ENCODE measurements at regions not wholly inside any gene's neighbourhood (a gene's known extent, or its start where the extent isn't known, plus 50 kb on each side); places are given as distances from the start of the nearest gene placed in this dataset.

GRCh38 chr5:148912146-148912545 is 85.7 kb downstream of the ADRB2 start:
- no peak for DNase-seq (ENCODE audit: low spot score)
- in situ Hi-C loops (cut with HindIII; ENCODE audit: low sequenced_read_pairs), result no loop called here

GRCh38 chr5:148912714-148913398 is 86.4 kb downstream of the ADRB2 start:
- peak; percentile 72 for DNase-seq (ENCODE audit: low spot score)
- in situ Hi-C loops (cut with HindIII; ENCODE audit: low sequenced_read_pairs), result no loop called here

- peak; percentile 15 for DNase-seq (ENCODE audit: low spot score)
- in situ Hi-C loops (cut with HindIII; ENCODE audit: low sequenced_read_pairs), result no loop called here
Observed at GRCh38 chr5:148913493-148913892, 87.1 kb downstream of the ADRB2 start.

DNA sequence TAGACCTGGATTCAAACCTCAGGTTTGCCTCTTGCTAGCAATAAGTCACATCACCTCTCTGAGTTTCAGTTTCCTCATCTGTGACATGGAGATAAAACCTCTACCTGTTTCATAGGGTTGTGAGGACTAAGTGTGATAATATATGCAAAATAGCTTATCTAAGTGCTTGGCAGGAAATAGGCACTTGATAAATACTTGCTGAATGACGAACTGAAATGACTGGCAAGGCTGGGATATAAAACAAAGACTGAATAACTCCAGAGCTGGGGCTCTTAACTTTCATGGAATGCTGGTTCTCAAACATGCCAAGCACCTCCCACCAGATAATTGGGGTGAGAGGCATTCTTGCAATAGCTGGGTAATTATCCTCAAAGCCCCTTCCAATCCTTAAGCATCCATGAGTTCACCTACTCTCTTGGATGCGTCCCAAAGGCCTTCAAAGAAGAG is 87.6 kb downstream of the ADRB2 start:
- no peak for DNase-seq (ENCODE audit: low spot score)
- in situ Hi-C loops (cut with HindIII; ENCODE audit: low sequenced_read_pairs), result no loop called here

DNA sequence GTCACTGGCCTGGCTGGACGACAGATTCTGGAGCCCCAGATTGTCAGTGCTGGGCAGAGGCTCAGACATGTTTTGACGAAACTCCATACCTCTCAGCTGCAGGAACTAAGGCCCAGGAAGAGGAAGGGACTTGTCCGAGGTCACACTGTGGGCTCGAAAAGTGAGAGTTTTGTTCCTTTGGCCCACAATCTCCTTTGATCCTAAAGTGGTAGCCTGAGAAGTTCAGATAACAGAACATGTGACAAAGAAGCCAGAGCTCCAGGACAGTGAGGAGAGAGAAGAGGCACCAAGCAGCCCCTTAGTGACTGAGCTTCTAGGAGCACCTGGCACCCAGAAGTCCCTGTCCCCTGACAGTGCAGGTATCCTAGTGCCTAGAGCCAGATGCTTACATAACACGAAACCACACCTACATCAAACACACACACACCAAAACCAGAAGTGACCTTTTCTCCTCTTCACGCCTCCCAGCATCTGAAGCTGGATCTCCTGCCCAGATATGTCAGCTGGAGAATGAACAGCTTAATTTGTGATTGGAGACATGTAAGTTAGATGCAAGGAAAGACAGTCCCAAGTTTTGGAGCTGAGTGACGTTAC is 88.9 kb downstream of the ADRB2 start:
- DNase-seq (ENCODE audit: low spot score), result no peak
- in situ Hi-C loops (cut with HindIII; ENCODE audit: low sequenced_read_pairs), result no loop called here

DNA sequence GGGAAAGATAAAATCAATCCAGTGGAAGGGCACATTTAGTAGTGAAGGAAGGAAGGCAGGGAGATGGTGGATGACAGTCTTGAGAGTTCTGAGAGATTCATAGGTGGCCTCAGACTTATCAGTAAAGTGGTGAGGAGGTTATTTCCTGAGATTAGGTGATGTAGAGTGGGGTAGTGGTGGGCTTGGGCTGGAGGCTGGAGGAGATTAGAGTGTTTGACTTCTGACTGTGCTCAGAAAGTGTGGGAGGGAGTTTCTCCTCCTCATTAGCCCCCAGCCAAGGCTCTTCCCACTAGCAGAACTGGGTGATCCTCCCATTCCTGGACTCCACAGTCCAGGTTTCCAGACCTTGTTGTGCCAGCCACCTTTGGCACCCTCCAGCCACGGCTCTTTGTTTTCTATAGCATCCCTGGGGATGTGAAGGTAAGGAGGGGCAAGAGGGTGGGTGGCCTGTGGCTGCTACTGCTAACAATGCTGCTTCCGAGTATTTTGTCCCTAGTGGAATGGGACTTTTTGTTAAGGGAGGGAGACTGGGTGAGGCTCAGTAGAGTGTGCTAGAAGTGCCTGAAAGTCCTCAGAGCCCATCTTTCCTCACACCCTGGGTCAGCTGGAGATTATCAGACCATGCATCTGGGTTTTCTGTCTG is 94.4 kb downstream of the ADRB2 start:
- in situ Hi-C loops (cut with HindIII; ENCODE audit: low sequenced_read_pairs), result no loop called here
- DNase-seq (ENCODE audit: low spot score), result no peak

- DNase-seq (ENCODE audit: low spot score), result no peak
- in situ Hi-C loops (cut with HindIII; ENCODE audit: low sequenced_read_pairs), result no loop called here
Observed at GRCh38 chr5:148921350-148921749, 94.9 kb downstream of the ADRB2 start.

- DNase-seq (ENCODE audit: low spot score), result no peak
- in situ Hi-C loops (cut with HindIII; ENCODE audit: low sequenced_read_pairs), result no loop called here
Observed at GRCh38 chr5:148922606-148923005, 96.2 kb downstream of the ADRB2 start.

DNA sequence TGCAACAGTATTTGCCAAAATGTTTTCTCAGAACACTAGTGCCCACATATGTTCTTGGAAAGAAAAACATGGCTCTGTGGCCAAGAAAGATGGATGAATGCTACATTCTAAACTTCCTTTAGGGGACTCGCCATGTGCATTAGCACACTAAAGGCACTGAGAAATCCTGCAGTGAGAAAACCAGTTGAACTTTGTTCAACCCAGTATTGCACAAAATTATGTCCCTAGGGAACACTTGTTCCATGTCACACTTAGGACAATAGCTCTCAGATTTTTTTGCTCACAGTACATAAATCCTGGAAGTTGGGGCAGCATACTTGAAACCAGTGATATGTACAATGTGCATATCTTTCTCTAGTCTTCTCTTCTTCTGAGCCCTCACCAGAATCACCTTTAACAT is 96.6 kb downstream of the ADRB2 start:
- in situ Hi-C loops (cut with HindIII; ENCODE audit: low sequenced_read_pairs), result no loop called here

GRCh38 chr5:148924817-148925216 is 98.4 kb downstream of the ADRB2 start:
- in situ Hi-C loops (cut with HindIII; ENCODE audit: low sequenced_read_pairs), result no loop called here
- no peak for DNase-seq (ENCODE audit: low spot score)

More for the DNA sequence above, 96.6 kb downstream of the ADRB2 start:
- no peak for DNase-seq (ENCODE audit: low spot score)

- no peak for DNase-seq (ENCODE audit: low spot score)
- in situ Hi-C loops (cut with HindIII; ENCODE audit: low sequenced_read_pairs), result no loop called here
Observed at GRCh38 chr5:148926207-148926606, 99.8 kb downstream of the ADRB2 start.

GRCh38 chr5:148927307-148927946 is 101.0 kb downstream of the ADRB2 start:
- in situ Hi-C loops (cut with HindIII; ENCODE audit: low sequenced_read_pairs), result no loop called here
- DNase-seq (ENCODE audit: low spot score), result no peak

DNA sequence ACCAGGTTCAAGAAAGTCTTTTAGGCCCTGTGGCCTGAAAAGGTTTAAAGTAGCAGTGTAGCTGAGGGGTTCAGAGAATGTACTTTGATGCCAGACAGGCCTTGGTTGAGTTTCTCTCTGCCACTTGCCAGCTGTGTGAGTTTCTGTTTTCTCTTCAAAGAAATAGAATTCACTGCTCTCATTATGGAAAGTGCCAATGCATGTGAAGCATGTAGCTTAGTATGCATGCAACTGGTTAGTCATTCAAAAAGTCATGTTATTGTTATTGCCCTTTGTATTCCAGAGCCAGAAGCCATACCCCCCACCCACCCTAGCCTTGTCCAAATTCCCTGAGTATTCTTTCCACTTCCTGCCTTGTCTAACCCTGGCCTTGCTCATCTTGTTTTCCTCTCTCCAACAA is 101.7 kb downstream of the ADRB2 start:
- no peak for DNase-seq (ENCODE audit: low spot score)
- in situ Hi-C loops (cut with HindIII; ENCODE audit: low sequenced_read_pairs), result no loop called here

- DNase-seq (ENCODE audit: low spot score), result no peak
- in situ Hi-C loops (cut with HindIII; ENCODE audit: low sequenced_read_pairs), result no loop called here
Observed at GRCh38 chr5:148931453-148932057, 105.1 kb downstream of the ADRB2 start.

- DNase-seq (ENCODE audit: low spot score), result no peak
- in situ Hi-C loops (cut with HindIII; ENCODE audit: low sequenced_read_pairs), result no loop called here
Observed at GRCh38 chr5:148932355-148932935, 106.0 kb downstream of the ADRB2 start.

GRCh38 chr5:148933903-148934432 is 107.6 kb downstream of the ADRB2 start:
- in situ Hi-C loops (cut with HindIII; ENCODE audit: low sequenced_read_pairs), result no loop called here
- DNase-seq (ENCODE audit: low spot score), result no peak

DNA sequence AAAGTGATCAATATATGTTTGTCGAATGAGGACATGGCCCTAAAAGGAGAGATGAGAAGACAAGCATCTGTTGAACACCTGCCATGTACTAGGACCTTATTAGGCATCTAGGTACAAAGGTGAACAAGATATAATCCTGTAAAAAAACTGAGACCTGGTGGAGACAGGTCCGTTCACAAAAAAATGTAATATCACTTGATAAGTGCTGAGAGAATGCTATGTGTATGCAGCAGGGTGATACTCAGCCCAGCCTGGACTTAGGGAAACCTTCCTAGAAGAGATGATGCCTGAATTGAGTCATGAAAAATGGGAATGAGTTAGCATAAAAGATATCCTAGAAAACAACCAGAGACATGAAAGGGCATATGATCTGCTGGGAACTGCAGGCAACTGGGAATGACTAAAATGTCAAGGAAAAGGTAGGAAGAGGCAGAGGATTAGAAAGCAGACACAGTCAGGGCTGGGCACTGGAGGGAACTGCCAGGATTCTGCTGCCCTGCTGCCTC is 108.5 kb downstream of the ADRB2 start:
- in situ Hi-C loops (cut with HindIII; ENCODE audit: low sequenced_read_pairs), result no loop called here
- DNase-seq (ENCODE audit: low spot score), result no peak

GRCh38 chr5:148937239-148937638 is 110.8 kb downstream of the ADRB2 start:
- in situ Hi-C loops (cut with HindIII; ENCODE audit: low sequenced_read_pairs), result no loop called here
- no peak for DNase-seq (ENCODE audit: low spot score)

Measured in G401 (cell line).